HG02588 (cell line): ENCODE measurements at regions not wholly inside any gene's neighbourhood (a gene's known extent, or its start where the extent isn't known, plus 50 kb on each side); places are given as distances from the start of the nearest gene placed in this dataset.
"Not testable (repeated sequence)": the region's sequence is repeated elsewhere in the genome, so short reads cannot be mapped to it uniquely, and the experiment has no call there.

ENCODE experiments used
- ATAC-seq: cut with Tn5 transposase; IDR thresholded peaks from one replicate; pipeline ENCODE4 v1.9.1; 2021; ENCODE audit warnings: mild to moderate bottlenecking, moderate library complexity; ENCODE audit not compliant: unreplicated experiment

DNA sequence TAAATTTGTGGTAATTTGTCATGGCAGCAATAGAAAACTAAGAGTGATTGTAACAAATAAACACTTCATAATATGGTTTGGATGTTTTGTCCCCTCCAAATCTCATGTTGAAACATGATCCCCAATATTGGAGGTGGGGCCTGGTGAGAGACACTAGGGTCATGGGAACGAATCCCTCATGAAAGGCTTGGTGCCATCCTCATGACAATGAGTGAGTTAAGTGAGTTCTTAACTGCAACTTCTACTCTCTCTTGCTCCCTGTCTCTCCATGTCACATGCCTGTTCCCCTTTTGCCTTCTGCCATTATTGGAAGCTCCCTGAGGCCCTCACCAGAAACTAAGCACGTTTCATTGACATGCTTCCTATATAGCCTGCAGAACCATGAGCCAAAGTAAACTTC is 1233.2 kb downstream of the OLFM4 start:
- no peak for ATAC-seq

DNA sequence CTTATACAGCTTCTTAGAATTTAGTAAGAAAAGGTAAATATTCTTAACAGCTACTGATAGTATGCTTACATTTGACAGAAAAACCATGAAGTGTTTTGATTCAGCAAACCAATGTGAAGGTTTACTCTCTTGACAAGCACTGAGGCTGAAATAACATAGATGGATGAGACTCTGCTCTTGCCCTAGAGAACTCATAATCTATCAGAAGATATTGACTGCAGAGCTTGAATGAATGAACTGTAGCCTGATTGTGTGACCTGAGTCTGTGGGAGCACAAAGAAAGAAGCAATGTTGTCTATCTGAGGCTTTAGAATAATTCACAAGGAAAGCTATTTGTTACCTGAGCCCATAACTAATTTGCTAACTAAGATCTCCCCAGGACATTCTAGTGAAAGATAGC is 1235.3 kb downstream of the OLFM4 start:
- ATAC-seq, result no peak

DNA sequence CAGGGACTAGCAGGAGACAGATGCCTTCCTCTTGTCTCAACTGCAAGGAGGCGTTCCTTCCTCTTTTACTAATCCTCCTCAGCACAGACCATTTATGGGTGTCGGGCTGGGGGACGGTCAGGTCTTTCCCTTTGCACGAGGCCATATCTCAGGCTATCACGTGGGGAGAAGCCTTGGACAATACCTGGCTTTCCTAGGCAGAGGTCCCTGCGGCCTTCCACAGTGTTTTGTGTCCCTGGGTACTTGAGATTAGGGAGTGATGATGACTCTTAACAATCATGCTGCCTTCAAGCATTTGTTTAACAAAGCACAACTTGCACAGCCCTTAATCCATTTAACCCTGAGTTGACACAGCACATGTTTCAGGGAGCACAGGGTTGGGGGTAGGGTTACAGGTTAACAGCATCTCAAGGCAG is 1238.6 kb downstream of the OLFM4 start:
- ATAC-seq, result not testable (repeated sequence)

DNA sequence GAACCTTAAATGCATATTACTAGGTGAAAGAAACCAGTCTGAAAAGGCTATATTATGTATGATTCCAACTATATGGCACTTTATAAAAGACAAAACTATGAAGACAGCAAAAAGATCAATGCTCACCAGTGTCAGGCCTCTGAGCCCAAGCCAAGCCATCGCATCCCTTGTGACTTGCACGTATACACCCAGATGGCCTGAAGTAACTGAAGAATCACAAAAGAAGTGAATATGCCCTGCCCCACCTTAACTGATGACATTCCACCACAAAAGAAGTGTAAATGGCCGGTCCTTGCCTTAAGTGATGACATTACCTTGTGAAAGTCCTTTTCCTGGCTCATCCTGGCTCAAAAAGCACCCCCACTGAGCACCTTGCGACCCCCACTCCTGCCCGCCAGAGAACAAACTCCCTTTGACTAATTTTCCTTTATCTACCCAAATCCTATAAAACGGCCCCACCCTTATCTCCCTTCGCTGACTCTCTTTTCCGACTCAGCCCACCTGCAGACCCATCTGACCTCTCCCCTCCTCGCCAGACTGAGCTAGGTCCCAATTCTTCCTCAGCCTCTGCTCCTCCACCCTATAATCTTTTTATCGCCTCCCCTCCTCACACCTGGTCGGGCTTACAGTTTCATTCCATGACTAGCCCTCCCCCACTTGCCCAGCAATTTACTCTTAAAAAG is 1239.5 kb downstream of the OLFM4 start:
- ATAC-seq, result not testable (repeated sequence)

DNA sequence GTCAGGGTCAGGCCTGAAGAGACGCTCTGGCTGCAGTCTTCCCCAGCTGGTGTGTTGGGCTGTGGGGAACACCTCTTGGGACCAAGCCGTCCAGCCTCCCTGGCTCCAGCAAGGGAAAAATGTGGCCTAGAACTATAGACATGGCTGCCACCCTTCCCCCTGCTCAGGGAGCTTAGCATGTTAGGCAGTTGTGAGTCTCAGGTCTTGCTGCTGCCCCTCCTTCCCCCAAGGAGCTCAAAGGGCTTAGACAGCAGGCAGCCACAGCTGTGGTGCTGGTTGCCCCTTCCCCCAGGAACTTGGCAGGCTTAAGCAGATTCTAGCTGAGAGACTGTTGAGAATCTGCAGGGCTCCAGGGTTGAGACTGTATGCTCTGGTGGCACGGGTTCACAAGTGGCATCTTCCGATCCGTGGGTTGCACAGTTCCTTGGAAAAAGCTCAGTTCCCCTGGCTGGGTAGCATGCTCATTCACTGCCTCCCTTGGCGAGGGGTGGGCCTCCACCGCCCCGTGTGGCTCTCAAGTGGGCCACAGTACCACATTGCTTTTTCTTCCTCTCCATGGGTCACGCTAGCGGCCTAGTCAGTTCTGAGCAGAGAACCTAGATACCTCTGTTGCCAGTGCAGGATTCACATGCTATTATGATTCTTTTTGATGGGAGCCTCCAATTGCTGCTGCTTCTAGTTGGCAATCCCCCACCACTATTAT is 1258.6 kb downstream of the OLFM4 start:
- no peak for ATAC-seq

DNA sequence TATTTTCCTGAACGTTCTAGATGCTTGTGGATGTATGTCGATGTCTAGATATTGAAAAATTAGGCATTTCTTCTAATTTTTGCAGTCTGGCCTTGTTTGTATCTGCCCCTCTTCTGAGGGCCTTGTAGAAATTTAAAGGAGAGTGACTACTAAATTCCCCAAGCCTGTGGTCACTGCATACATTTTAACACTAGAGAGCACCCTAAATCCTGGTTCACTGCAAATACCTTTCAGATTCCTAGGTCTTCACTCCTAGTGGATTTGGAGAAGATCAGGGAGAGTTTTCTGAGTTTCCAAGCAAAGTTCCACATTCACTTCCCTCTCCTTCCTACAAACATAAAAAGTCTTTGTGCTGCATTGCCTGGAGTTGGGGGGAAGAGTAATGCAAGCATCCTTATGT is 1272.5 kb downstream of the OLFM4 start:
- ATAC-seq, result no peak

DNA sequence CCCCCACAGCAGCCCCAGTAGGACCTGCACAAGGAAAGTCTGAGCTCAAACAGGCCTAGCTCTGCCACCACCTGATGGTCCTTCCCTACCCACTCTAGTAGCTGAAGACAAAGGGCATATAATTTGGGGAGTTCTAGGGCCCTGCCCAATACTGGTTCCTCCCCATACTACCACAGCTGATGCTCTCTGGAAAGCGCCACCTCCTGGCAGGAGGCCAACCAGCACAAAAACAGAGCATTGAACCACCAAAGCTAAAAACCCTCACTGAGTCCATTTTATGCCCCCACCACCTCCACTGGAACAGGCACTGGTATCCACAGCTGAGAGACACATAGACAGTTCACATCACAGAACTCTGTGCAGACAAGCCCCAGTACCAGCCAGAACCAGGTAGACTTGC is 1276.8 kb downstream of the OLFM4 start:
- ATAC-seq, result no peak

DNA sequence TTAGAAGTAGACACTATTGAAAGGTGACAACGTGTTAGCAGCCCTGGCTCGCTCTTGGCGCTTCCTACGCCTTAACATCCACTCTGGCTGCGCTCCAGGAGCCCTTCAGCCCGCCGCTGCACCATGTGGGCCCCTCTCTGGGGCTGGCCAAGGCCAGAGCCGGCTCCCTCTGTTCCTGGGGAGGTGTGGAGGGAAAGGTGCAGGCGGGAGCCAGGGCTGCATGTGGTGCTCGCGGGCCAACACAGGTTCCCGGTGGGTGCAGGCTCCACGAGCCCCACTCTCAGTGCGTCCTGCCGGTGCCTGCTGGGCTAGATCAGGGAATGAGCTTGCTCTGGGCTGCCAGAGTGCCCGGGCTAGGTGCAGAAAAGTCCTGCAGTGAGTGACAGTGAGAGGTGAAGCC is 1284.3 kb downstream of the OLFM4 start:
- ATAC-seq, result no peak

DNA sequence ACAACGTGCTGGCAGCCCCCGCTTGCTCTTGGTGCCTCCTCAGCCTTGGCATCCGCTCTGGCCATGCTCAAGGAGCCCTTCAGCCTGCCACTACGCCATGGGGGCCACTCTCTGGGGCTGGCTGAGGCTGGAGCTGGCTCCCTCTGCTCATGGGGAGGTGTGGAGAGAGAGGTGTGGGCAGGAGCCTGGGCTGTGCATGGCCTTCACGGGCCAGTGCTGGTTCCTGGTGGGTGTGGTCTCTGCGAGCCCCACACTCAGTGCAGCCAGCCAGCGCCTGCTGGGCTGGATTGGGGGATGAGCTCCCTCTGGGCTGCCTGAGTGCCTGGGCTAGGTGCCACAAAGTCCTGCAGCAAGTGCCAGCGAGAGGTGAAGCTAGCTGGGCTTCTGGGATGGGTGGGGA is 1289.1 kb downstream of the OLFM4 start:
- ATAC-seq, result no peak

DNA sequence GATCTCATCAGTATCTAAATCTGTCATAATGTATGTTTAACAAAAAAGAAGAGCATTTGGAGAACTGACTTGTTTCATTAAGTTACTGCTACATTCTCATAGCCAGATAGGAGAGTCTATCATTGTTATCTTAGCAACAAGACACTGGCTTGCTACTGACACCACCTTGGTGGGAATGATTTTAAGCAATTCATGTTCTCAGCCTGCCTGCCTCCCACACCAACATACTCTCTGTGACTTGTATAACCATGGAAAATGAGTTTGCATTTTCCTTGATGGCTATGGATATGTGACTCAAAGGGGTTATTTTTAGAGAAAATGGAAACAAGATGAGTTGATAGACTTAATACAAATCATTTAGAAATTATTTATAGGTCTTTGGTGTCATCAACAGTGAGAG is 1308.9 kb downstream of the OLFM4 start:
- no peak for ATAC-seq

DNA sequence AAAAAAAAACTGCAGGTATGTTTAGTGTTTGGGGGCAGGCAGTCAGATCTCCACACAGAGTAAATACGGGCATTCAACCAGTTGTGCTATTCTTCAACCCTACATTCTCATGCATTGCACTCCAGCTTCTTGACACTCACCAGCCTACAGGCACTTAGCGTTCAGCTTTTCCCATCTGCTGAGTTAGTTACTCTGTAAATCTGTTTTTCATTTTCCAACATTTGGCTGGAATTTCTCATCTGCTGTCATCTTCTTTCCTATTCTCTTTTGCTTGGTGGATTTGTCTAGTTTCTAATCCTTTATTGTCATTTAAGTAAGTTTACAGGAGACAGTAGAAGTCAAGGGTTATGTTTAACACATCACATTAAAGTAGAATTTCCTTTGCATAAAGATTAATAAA is 1318.9 kb downstream of the OLFM4 start:
- ATAC-seq, result no peak

DNA sequence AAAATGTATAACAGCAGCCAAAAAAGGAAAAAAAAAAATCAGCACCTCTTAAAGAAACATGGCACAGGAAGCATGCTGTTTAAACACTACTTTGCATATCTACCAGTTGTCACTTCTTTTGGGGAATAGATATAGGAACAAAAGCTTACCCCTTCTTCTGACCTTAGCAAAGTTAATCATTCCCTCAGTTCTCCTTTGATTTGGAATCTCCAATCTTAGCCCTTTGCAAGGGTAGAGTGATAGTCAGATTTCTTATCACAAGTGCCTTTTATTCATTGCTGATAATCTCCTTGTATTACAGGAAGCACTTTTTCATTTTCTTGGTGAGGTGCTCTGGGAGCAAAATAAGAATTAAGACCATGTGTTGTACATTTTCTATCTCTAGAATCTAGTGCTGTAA is 1327.6 kb downstream of the OLFM4 start:
- ATAC-seq, result no peak

DNA sequence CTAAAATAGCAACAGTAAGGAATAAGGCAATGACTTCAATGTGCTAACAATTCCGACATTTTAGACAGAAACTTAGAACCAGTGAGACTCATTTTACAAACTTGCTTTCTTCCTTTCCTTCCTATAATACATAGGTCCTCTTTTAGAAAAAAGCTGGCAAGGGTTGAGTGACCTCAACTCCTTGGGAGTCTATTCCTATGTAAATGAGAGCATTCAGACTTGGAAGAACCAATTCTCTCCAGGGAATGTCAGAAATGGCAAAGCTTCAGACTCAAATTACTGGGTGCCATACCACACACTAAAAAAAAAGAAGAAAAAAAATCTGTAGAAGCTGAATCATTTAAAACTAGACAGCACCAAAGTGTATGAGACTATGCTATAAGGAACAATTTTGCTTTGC is 1328.2 kb downstream of the OLFM4 start:
- ATAC-seq, result no peak

DNA sequence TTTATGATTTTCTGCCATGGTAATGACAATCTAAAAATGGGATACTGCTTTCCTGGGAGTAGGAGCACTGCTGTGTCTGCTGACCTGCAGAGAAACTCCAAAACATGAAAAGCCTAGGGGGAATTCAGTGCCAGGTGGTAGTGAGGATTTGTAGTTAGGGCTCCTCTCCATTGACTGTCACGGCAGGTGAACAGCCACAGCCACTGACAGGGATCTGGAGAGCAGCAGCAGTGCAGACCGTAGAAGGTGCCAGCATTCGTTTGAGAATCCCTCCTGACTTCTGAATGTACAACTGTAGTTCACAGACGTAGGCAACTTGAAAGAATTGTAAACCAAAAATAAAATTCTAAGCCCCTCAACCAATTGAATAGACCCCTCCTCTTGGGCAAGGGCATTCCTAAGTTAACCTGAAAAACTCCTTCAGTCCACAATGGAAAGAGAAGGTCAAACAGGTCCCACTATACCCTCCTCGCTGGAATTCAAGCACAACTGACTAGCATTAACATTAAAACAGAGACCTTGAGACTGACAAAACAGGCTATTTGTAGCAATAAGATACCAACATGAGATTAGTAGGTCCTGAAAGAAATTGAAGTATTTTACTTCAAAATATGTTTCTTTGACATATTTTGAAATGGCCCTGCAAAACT is 1328.8 kb downstream of the OLFM4 start:
- ATAC-seq, result no peak

DNA sequence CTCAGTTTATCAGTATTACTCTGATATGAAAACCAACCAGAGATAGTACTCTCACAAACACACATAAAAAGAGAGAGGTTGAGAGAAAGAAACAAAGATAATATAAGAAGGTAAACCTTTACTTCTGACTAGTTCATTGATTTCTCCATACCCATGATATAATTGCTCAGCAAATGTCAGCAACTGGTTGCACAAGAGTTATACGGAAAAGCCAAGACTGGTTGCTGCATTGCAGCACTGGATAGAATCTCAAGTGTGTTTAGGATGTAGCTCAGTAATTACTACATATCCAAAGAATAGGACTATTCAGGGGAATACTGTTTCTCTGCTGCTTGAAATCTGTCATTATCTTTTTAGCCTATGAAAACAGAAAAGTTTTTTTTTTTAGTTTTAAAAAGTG is 1332.8 kb downstream of the OLFM4 start:
- ATAC-seq, result no peak

DNA sequence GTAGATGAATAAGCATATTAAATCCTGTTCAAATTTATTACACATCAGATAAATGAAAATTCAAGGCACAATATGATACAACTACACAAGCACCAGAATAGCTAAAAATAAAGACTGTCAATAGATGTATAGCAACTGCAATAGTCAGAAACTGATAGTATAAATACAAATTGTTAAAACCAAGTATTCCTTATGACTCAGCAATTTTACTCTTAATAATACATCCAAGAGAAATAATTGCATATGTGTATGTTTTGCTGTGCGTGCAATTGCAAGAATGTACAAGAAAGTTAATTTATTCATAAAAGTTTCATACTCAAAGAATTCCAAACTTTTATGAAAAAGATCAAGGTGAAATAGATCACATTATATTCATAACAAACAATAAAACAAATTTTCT is 1338.1 kb downstream of the OLFM4 start:
- ATAC-seq, result no peak

DNA sequence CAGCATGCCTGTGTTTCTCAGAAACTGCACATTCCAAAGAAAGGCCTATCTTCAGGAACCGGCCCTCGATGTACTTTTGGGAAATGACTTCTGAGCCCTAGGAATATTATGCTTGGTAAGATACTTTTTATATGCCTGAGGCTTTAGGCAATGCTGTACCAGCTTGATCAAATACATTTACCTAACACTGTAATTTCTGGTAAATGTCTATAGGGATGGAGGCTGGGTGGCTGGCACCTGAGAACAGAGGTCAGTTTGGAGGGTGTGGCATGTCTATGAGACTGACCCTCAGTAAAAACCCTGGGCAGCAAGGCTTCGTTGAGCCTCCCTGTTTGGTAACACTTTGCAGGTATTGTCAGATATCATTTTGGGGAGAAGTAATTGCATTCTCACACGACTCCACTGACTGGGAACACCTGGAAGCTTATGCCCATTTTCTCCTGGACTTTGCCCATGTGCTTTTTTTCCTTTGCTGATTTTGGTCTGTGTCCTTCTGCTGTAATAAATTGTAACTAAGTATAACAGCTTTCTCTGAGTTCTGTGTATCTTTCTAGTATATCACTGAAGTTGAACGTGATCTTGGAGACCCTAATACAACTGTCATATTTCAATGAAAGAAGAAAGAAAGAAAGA is 1339.1 kb downstream of the OLFM4 start:
- ATAC-seq, result no peak

DNA sequence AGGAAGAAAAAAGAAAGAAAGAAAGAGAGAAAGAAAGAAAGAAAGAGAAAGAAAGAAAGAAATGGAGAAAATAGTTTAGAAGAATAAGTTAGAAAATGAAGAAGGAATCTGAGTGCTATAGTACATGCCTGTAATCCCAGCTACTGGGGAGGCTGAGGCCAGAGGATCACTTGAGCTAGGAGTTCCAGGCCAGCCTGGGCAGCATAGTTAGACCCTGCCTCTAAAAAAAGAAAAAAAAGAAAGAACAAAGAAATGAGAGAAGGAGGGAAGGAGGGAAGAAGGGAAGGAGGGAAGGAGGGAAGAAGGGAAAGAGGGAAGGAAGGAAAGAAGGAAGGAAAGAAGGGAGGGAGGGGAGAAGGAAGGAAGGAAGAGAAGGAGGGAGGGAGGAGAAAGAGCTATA is 1339.8 kb downstream of the OLFM4 start:
- ATAC-seq, result no peak

DNA sequence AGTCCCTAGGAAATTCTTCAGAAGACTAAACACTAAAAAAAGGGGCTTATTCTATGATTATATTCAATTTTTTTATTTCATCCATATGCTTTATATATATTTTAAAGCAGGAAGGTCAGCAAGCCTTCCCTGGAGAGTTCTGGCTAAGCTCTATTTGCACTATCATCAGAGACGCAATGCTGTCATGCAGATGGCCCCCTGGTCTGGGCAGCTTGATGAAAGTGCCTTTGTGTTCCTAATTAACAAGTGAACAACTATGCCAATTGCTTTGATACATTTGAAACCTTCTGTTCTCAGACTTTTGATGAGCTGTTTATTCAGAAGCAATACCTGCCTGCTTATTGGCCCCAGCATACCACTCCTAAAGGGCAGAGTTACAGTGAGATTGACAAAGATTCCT is 1344.6 kb downstream of the OLFM4 start:
- ATAC-seq, result no peak

DNA sequence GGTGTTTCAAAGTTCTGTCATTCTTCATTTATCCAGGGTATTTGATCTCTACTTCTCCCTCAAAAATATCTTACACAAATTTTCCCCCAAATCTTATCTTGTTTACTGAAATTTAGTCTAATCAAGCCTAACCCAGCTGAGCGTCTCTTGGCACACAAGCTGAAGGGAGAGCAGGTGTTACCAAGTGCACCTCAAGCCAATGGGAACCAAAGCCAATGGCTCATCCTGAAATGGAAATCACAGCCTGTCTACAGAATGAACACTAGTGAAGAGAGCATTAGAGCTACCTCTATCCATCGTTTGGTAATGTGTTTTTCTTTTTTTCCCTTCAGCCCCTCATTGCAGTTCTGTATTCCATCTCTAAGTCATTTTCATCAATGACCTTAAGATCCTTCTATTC is 1350.8 kb downstream of the OLFM4 start:
- ATAC-seq, result no peak

DNA sequence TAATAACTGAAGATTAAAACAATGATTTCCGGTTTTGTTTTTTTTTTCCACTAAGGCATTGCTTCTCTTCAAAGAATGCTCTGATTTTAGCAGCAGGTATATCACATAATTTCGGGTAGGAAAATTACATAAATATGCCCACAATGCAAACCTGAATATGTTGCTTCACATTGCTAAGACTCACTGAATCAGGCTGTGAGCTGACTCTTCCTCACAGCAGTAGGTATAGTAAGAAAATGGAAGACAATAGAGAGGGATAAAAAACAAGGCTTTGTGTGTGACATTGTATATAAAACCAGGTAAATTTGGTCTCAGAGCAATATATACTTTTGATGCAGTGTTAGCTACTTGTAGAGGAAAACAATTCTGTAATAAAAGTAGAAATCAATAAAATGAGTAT is 1355.0 kb downstream of the OLFM4 start:
- ATAC-seq, result no peak

DNA sequence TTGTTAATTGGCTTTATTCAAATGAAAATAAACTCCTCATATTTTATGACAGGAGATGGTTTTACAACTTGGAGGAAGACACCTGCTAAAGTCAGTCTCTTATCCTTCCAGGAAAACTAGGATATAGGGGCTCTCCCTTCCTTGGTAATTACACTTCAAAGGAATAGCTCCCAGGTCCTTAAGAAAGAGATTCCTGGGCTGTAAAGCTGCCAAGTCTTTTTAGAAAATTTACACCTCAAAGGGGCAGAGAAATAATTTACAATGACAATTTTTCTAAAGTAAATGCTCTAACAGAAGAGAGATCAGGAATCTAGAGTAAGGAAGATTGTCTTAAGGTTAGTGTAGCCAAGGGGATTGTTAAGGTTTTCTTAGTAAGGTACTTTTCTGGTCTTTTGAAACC is 1359.0 kb downstream of the OLFM4 start:
- ATAC-seq, result no peak
